Endothelial cell of umbilical vein (primary cell): ENCODE measurements at regions not wholly inside any gene's neighbourhood (a gene's known extent, or its start where the extent isn't known, plus 50 kb on each side); places are given as distances from the start of the nearest gene placed in this dataset.

ENCODE experiments used
- BruUV-seq: library from RNA; stranded (reverse); fragments of 400-500 nt; replicated peaks from 2 replicates; lab custom pipeline; 2021; lab: Mats Ljungman, UMichigan
- CTCF ChIA-PET: fragments of 300-600, 350-600 bp; sonication (Branson Sonifier 250); formaldehyde crosslinking; loops from one replicate; lab custom pipeline; 2021; ENCODE audit warnings: antibody characterized with exemption, inconsistent platforms; lab: Charles Lee
- POLR2A ChIA-PET: fragments of 300-600, 350-600 bp; sonication (Branson Sonifier 250); formaldehyde crosslinking; loops from one replicate; lab custom pipeline; 2021; ENCODE audit warnings: antibody characterized with exemption, inconsistent platforms; lab: Charles Lee
- DNase-seq: peaks from one replicate; pipeline ENCODE4 v3.0.0-alpha.2; 2011; ENCODE audit warnings: low read depth, low spot score
- FAIRE-seq: peaks from 2 replicates; lab custom pipeline; 2011; peaks lifted over from hg19 to GRCh38; lab: Jason Lieb, UNC
- H2AFZ ChIP-seq: 2 replicates; pipeline ENCODE4 v1.6.0; 2012; ENCODE audit warnings: low read depth, low read length, control low read depth, inconsistent platforms
- H3K27ac ChIP-seq: 2 replicates; pipeline ENCODE4 v1.5.1; 2011; ENCODE audit warnings: low read depth, mild to moderate bottlenecking, control low read depth, low read length, moderate library complexity; ENCODE audit not compliant: insufficient read depth
- H3K27me3 ChIP-seq, 2 experiments: 2 replicates each; pipeline versions ENCODE4 v1.6.0 to v1.6.1; 2011; ENCODE audit warnings: low read length in 2 of 2, mixed read lengths in 1 of 2; ENCODE audit not compliant: control insufficient read depth in 2 of 2, insufficient read depth in 2 of 2
- H3K36me3 ChIP-seq, 2 experiments: 2 replicates in 1 of 2; 3 replicates in 1 of 2; pipeline ENCODE4 v1.5.1; 2011; ENCODE audit warnings: low read length in 2 of 2, mild to moderate bottlenecking in 1 of 2, moderate library complexity in 1 of 2; ENCODE audit not compliant: control insufficient read depth in 2 of 2, insufficient read depth in 2 of 2; ENCODE audit errors: extremely low read depth in 1 of 2
- H3K4me1 ChIP-seq: 3 replicates; pipeline ENCODE4 v1.5.1; 2011; ENCODE audit warnings: mild to moderate bottlenecking, low read length; ENCODE audit not compliant: control insufficient read depth, insufficient read depth; ENCODE audit errors: extremely low read depth
- H3K4me2 ChIP-seq: 2 replicates; pipeline ENCODE4 v1.6.1; 2011; ENCODE audit warnings: low read length, control low read depth, mixed read lengths; ENCODE audit not compliant: insufficient read depth
- H3K4me3 ChIP-seq, 3 experiments: fragments of 200-600 bp in 1 of 3; sonication (generic), shearing (Covaris generic) in 1 of 3; replicated peaks in 1 of 3; 2 replicates each; pipeline ENCODE4 v1.5.1; 2011 to 2016; ENCODE audit warnings: control low read depth in 3 of 3, low read length in 3 of 3, mild to moderate bottlenecking in 2 of 3, inconsistent platforms in 1 of 3, low read depth in 1 of 3, moderate library complexity in 1 of 3; ENCODE audit not compliant: insufficient read depth in 1 of 3
- H3K79me2 ChIP-seq: 2 replicates; pipeline ENCODE4 v1.6.0; 2012; ENCODE audit warnings: low read length, inconsistent platforms; ENCODE audit not compliant: control insufficient read depth, insufficient read depth
- H3K9ac ChIP-seq: replicated peaks from 2 replicates; pipeline ENCODE3; 2011; ENCODE audit warnings: low read length, control low read depth; ENCODE audit not compliant: insufficient read depth; ENCODE audit errors: extremely low read depth
- H3K9me1 ChIP-seq: replicated peaks from 3 replicates; pipeline ENCODE4 v1.6.0; 2011; ENCODE audit warnings: mild to moderate bottlenecking, low read length; ENCODE audit not compliant: control insufficient read depth, insufficient read depth; ENCODE audit errors: extremely low read depth
- H3K9me3 ChIP-seq: replicated peaks from 2 replicates; pipeline ENCODE4 v1.5.1; 2012; ENCODE audit warnings: low read length, inconsistent platforms; ENCODE audit not compliant: control insufficient read depth, insufficient read depth
- H4K20me1 ChIP-seq: replicated peaks from 2 replicates; pipeline ENCODE3; 2011; ENCODE audit warnings: mild to moderate bottlenecking, low read length; ENCODE audit not compliant: control insufficient read depth, insufficient read depth; ENCODE audit errors: extremely low read depth
- EZH2 ChIP-seq: IDR thresholded peaks from 2 replicates; pipeline ENCODE4 v1.6.1; 2012; ENCODE audit warnings: borderline replicate concordance, low read depth, mild to moderate bottlenecking, moderate library complexity, low read length, inconsistent platforms; ENCODE audit not compliant: severe bottlenecking
- FOS ChIP-seq: IDR thresholded peaks from 2 replicates; pipeline ENCODE4 v1.6.1; 2011; ENCODE audit warnings: mild to moderate bottlenecking, low read length, moderate library complexity, borderline replicate concordance; ENCODE audit not compliant: insufficient read depth
- GATA2 ChIP-seq: IDR thresholded peaks from 2 replicates; pipeline ENCODE4 v1.7.0; 2011; ENCODE audit warnings: low read depth, mild to moderate bottlenecking, moderate library complexity, mixed read lengths, low read length; ENCODE audit not compliant: insufficient read length, insufficient read depth
- JUN ChIP-seq: IDR thresholded peaks from 2 replicates; pipeline ENCODE4 v1.6.1; 2011; ENCODE audit warnings: borderline replicate concordance, low read depth; ENCODE audit not compliant: insufficient read length, insufficient read depth
- MYC ChIP-seq: IDR thresholded peaks from one replicate; pipeline ENCODE4 v1.6.1; 2011; ENCODE audit warnings: mild to moderate bottlenecking, low read depth, low read length
- POLR2A ChIP-seq: IDR thresholded peaks from 2 replicates; pipeline ENCODE4 v1.6.1; 2012; ENCODE audit warnings: low read depth, mild to moderate bottlenecking, control low read depth, low read length
- POLR2AphosphoS5 ChIP-seq: IDR thresholded peaks from 2 replicates; pipeline ENCODE4 v1.6.1; 2012; ENCODE audit warnings: low read depth, mild to moderate bottlenecking, control low read depth, low read length, moderate library complexity; ENCODE audit not compliant: insufficient read depth
- dilution Hi-C: fragments of 300-500 bp; cut with MboI; formaldehyde crosslinking; loops from one replicate; pipeline ENCODE4 v1.15.0; 2019; ENCODE audit warnings: low sequenced_read_pairs; ENCODE audit not compliant: extremely low pct_ligation_motif_present
- intact Hi-C: fragments of 100-400 bp; cut with micrococcal nuclease; formaldehyde crosslinking; loops from one replicate; pipeline ENCODE4 v1.10.0; 2022
- TF ChIP-seq, protein P1 (sequence below): IDR thresholded peaks from 2 replicates; pipeline ENCODE4 v1.6.1; 2011; ENCODE audit not compliant: insufficient read depth, insufficient read length
- TF ChIP-seq, protein P2 (sequence below), 2 donors: IDR thresholded peaks; 1 replicate in 1 of 2; 2 replicates in 1 of 2; pipeline ENCODE4 v1.5.1; 2011; ENCODE audit warnings: low read length in 2 of 2, mild to moderate bottlenecking in 2 of 2, moderate library complexity in 2 of 2, control low read depth in 1 of 2, inconsistent platforms in 1 of 2, low read depth in 1 of 2; ENCODE audit not compliant: insufficient read depth in 1 of 2; ENCODE audit errors: extremely low read depth in 1 of 2

DNA sequence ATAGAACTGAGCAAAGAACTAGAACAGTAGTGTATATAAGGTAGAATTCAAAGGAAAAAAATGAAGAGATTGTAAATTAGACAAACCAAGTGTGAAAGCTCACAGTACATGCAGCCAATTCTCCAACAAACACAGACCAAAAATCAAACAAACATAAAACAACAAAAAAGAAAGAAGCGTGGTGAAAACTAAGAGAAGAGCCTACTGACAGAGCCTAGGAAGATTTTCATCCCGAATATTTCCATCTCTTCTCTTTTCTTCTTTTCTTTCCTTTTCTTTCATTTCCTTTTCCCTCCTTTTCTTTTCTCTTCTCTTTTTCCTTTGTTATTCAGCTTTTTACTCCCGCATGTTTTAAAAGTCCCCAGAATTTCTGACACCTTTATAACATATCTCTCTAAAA, 1103.6 kb downstream of the CDH8 start:
- Histone ChIP-seq H3K9ac (no peak overlapping the region), H2AFZ (no peak overlapping the region), H3K36me3 (no peaks in the 10 kb centered on the region), H3K9me3 (no peaks in the 10 kb centered on the region), H3K27ac (no peak overlapping the region), H4K20me1 (no peaks in the 10 kb centered on the region), H3K4me1 (no peaks in the 10 kb centered on the region), H3K4me2 (no peak overlapping the region), H3K4me3 (no peak overlapping the region), H3K9me1 (no peaks in the 10 kb centered on the region), H3K27me3 (no peaks in the 10 kb centered on the region), H3K79me2 (no peaks in the 10 kb centered on the region)
- ChIA-PET CTCF (no interaction called here), POLR2A (no interaction called here)
- FAIRE-seq (no peak), DNase-seq (no peak)
- intact Hi-C loops: no loop called here
- dilution Hi-C loops: no loop called here
- TF ChIP-seq POLR2A (no peak), EZH2 (no peak), MYC (no peak), GATA2 (no peak)
- no TSS peak for BruUV-seq

DNA sequence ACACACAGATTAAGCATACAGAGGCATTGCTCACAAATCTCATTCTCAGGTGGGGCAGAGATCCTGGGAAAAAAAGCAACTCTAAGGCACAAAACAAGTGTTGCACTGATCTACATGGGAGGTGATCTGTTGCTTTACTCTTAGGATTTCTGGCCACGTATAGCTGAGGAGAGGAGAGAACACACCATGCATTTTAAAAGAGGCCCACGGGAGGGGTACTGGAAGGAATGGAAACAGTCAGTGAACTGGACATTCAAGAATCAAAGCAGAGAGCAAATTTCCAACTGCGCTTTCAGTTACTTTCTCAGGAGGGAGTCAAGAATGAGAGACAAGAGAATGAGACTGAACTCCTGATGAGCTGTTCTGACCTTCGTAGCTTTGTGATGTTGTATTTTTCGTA, 1105.9 kb downstream of the CDH8 start:
- H3K27ac ChIP-seq: no peak overlapping the region
- H3K4me1 ChIP-seq: no peaks in the 10 kb centered on the region
- DNase-seq (no peak), FAIRE-seq (no peak)
- H3K27me3 ChIP-seq: no peaks in the 10 kb centered on the region
- H2AFZ ChIP-seq: no peak overlapping the region
- no peak for TF ChIP-seq POLR2A
- TF ChIP-seq FOS: no peak
- TF ChIP-seq, protein P1, sequence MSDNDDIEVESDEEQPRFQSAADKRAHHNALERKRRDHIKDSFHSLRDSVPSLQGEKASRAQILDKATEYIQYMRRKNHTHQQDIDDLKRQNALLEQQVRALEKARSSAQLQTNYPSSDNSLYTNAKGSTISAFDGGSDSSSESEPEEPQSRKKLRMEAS: no peak
- TF ChIP-seq POLR2AphosphoS5: no peak
- TF ChIP-seq JUN: no peak
- no peak for TF ChIP-seq MYC
- TF ChIP-seq, protein P2, sequence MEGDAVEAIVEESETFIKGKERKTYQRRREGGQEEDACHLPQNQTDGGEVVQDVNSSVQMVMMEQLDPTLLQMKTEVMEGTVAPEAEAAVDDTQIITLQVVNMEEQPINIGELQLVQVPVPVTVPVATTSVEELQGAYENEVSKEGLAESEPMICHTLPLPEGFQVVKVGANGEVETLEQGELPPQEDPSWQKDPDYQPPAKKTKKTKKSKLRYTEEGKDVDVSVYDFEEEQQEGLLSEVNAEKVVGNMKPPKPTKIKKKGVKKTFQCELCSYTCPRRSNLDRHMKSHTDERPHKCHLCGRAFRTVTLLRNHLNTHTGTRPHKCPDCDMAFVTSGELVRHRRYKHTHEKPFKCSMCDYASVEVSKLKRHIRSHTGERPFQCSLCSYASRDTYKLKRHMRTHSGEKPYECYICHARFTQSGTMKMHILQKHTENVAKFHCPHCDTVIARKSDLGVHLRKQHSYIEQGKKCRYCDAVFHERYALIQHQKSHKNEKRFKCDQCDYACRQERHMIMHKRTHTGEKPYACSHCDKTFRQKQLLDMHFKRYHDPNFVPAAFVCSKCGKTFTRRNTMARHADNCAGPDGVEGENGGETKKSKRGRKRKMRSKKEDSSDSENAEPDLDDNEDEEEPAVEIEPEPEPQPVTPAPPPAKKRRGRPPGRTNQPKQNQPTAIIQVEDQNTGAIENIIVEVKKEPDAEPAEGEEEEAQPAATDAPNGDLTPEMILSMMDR (IDR thresholded peaks at IDR 0.05; ENCODE audit: extremely low read depth in 1 of 2, insufficient read depth in 1 of 2, low read depth in 1 of 2, low read length in 2 of 2): no peak
- TF ChIP-seq GATA2: no peak
- TF ChIP-seq EZH2: no peak
- H3K9me1 ChIP-seq: no peaks in the 10 kb centered on the region
- no peak overlapping the region for H3K9ac ChIP-seq
- POLR2A ChIA-PET: no interaction called here
- no peak overlapping the region for H3K4me3 ChIP-seq
- no peaks in the 10 kb centered on the region for H4K20me1 ChIP-seq
- no peak overlapping the region for H3K4me2 ChIP-seq
- dilution Hi-C loops: no loop called here
- no peaks in the 10 kb centered on the region for H3K36me3 ChIP-seq
- intact Hi-C loops: no loop called here
- BruUV-seq: no TSS peak
- no peaks in the 10 kb centered on the region for H3K79me2 ChIP-seq
- CTCF ChIA-PET: no interaction called here
- no peaks in the 10 kb centered on the region for H3K9me3 ChIP-seq
